Large intestine (tissue), 3 donors: ENCODE measurements at regions not wholly inside any gene's neighbourhood (a gene's known extent, or its start where the extent isn't known, plus 50 kb on each side); places are given as distances from the start of the nearest gene placed in this dataset.

Source experiments
- DNase-seq, 2 donors: peaks; one replicate each; pipeline versions ENCODE4 v3.0.0 to v3.0.0-alpha.2; 2013
- H3K27ac ChIP-seq: one replicate; pipeline ENCODE4 v1.5.1; 2013; ENCODE audit warnings: low read length
- H3K27me3 ChIP-seq: 2 replicates; pipeline ENCODE4 v1.6.1; 2013; ENCODE audit warnings: low read length; ENCODE audit not compliant: control insufficient read depth, insufficient read depth
- H3K36me3 ChIP-seq: 2 replicates; pipeline ENCODE4 v1.6.1; 2013; ENCODE audit warnings: low read length; ENCODE audit not compliant: control insufficient read depth, insufficient read depth
- H3K4me1 ChIP-seq: one replicate; pipeline ENCODE4 v1.6.1; 2013; ENCODE audit warnings: low read length; ENCODE audit not compliant: control insufficient read depth, insufficient read depth
- H3K4me3 ChIP-seq: one replicate; pipeline ENCODE4 v1.5.1; 2013; ENCODE audit warnings: low read length
- H3K9me3 ChIP-seq: one replicate; pipeline ENCODE4 v1.6.1; 2013; ENCODE audit warnings: mild to moderate bottlenecking, low read depth, low read length, moderate library complexity; ENCODE audit not compliant: control insufficient read depth
- WGBS: methylation state at CpG from one replicate; pipeline ENCODE4 v1.1.5; 2013; ENCODE audit warnings: low lambda C conversion rate; ENCODE audit not compliant: insufficient coverage; 5-methylcytosine and 5-hydroxymethylcytosine counted together

DNA sequence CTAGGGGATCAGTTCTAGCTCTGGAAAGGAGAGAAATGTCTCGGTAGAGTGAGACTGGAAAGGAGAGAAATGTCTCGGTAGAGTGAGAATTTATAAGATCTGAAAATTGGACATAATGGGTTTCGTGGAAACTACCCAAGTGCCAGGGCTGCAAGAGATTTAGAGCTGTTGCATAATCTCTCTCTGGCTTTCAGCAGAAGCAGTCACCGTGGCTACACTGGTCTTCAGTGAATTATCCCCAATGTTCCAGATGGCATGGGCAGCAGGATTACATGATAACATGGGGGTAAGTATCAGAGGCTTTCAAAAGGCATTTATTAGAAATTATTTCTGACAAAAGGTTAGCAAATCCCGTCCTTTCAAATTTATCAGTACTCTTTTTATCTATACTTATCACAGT lies 435.5 kb downstream of the NKX6-1 start:
- WGBS, result 58% methylated on average over 2 of the region's 5 CpGs
- Histone ChIP-seq H3K27me3 (no peaks in the 10 kb centered on the region), H3K9me3 (no peaks in the 10 kb centered on the region), H3K4me1 (no peaks in the 10 kb centered on the region), H3K4me3 (no peak overlapping the region), H3K27ac (no peak overlapping the region), H3K36me3 (no peaks in the 10 kb centered on the region)
- DNase-seq, result no peak

DNA sequence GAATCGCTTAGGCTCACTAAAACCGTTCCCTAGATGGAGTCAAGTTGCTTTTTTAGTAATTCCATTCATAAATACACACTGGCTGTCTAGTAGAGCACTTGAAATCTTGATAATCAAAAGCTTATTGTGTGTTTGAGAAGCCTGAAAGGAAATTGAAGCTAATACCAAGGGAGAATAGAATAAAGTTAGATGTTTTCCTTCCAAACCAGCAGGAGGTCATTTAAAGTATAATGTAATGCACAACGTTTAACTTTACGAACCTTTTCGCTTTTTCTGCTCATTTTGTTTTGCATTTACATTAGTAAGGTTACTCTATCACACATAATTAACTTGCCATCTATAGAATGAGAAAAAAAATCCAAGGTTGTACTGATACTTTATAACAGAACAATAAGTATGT lies 440.9 kb downstream of the NKX6-1 start:
- Histone ChIP-seq H3K27ac (no peak overlapping the region), H3K36me3 (no peaks in the 10 kb centered on the region), H3K4me1 (no peaks in the 10 kb centered on the region), H3K27me3 (no peaks in the 10 kb centered on the region), H3K9me3 (no peaks in the 10 kb centered on the region), H3K4me3 (no peak overlapping the region)
- DNase-seq, result no peak
- WGBS, result 52% methylated on average over 3 of the region's 5 CpGs

DNA sequence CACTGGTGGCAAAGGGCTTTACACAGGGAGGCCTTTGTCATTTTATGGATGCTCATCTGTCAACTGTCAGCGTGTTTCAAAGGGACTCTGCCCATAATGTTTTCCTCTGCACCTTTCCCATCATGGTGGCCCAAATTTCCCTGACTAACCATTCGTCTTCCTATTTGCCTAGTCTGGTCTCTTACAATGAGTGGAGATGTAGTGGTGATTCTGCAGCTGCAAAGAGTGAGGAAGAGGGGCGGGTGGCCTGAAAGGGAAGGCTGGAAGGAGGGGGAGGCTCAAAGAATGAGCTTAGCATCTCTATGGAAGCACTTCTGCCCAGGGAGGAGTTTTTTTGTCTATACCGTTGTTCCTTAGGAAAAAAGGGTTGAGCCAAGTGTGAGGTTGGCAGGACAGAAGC lies 447.5 kb downstream of the NKX6-1 start:
- no peak for DNase-seq
- H3K36me3 ChIP-seq, result no peaks in the 10 kb centered on the region
- 60% methylated on average over 1 of the region's 4 CpGs for WGBS

DNA sequence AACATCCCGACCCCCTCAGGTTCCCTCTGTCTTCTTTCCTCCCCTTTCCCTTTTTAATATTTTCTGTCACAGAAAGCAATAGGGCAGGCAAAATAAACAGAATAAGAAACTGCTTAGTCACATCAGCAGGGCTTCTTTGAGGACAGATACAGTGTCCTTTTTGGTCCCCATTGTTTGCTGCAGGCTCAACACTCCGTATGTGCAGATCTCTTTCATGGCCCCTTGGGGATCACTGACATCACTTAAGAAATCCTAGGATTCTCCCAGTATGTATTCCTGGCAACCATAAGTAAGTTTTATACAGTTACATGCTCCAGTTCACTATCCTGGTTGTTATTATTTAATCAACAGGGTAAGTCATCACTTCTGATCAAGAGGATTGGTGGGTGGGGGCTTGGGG lies 448.0 kb downstream of the NKX6-1 start:
- no peak overlapping the region for H3K27ac ChIP-seq
- H3K9me3 ChIP-seq, result no peaks in the 10 kb centered on the region
- no peak for DNase-seq
- no peaks in the 10 kb centered on the region for H3K36me3 ChIP-seq
- no peaks in the 10 kb centered on the region for H3K4me1 ChIP-seq
- H3K4me3 ChIP-seq, result no peak overlapping the region
- 75% methylated on average over 1 of the region's 2 CpGs for WGBS
- H3K27me3 ChIP-seq, result no peaks in the 10 kb centered on the region

More for the DNA sequence above, 447.5 kb downstream of the NKX6-1 start:
- H3K4me3 ChIP-seq, result no peak overlapping the region
- H3K27me3 ChIP-seq, result no peaks in the 10 kb centered on the region
- no peak overlapping the region for H3K27ac ChIP-seq
- H3K9me3 ChIP-seq, result no peaks in the 10 kb centered on the region
- H3K4me1 ChIP-seq, result no peaks in the 10 kb centered on the region

DNA sequence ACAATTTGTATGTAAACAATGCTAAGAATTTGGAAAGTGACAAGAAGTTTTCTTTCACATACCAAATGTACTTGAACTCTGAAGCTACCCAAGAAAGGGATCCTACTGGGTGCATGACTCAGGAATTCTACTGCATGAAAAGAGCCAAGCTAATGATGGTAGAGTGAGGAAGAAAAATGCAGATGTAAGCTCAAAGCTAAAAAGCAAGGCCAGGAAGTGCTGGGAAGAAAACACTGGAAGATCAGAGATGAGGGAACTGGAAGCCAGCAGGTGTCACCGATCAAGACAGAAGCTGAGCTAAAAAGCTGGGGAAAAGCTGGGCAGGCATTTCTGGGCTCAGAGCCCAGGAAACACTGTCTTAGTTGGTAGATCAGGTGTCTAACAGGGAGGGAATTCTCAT lies 449.1 kb downstream of the NKX6-1 start:
- DNase-seq, result no peak
- no peaks in the 10 kb centered on the region for H3K36me3 ChIP-seq
- H3K4me1 ChIP-seq, result no peaks in the 10 kb centered on the region
- no peak overlapping the region for H3K4me3 ChIP-seq
- H3K9me3 ChIP-seq, result no peaks in the 10 kb centered on the region
- no peak overlapping the region for H3K27ac ChIP-seq
- no peaks in the 10 kb centered on the region for H3K27me3 ChIP-seq
- WGBS, result no CpG with 5 or more reads among the region's 1 CpG

DNA sequence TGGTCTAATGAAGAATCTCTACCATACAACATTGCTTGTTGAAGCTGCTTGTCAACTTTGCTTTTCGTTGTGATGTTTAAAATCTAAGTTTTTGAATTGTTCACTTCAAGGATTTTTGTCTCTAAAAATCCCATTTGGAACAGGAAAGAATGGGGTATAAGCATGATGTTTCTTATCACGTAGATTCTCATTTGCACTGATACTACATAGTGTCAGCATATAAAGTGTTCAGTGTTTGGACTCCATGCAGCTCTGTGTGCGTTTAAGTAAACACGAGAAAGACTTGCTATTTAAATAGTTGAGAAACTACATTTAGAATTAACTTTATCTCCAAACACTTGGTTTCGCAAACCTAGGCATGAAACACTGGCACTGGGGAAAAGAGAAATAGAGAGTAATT lies 452.5 kb downstream of the NKX6-1 start:
- DNase-seq, result no peak
- WGBS, result 58% methylated on average over 3 of the region's 5 CpGs
- Histone ChIP-seq H3K4me1 (no peaks in the 10 kb centered on the region), H3K4me3 (no peak overlapping the region), H3K27me3 (no peaks in the 10 kb centered on the region), H3K36me3 (no peaks in the 10 kb centered on the region), H3K27ac (no peak overlapping the region), H3K9me3 (no peaks in the 10 kb centered on the region)

DNA sequence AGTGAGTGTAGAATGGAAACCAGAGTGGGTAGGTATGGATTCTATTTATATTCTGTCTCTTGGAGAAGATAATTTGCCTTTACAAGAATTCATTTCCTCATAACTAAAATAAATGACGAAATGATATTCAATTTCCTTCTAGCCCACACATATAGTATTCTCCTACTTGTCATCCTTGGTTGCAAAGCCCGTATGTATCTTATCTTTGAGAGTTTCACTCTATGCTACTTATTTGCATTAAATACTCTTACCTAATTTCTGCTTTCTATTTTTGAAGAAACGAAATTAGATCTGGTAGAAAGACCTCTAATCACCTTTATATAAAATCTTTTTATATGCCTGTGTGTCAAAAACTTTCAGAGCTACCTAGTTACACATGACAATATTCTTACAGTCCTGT lies 457.7 kb downstream of the NKX6-1 start:
- H3K27ac ChIP-seq, result no peak overlapping the region
- H3K4me1 ChIP-seq, result no peaks in the 10 kb centered on the region
- WGBS, result 63% methylated on average over 3 of the region's 3 CpGs
- H3K27me3 ChIP-seq, result no peaks in the 10 kb centered on the region
- no peaks in the 10 kb centered on the region for H3K9me3 ChIP-seq
- no peak overlapping the region for H3K4me3 ChIP-seq
- no peaks in the 10 kb centered on the region for H3K36me3 ChIP-seq
- DNase-seq, result no peak

DNA sequence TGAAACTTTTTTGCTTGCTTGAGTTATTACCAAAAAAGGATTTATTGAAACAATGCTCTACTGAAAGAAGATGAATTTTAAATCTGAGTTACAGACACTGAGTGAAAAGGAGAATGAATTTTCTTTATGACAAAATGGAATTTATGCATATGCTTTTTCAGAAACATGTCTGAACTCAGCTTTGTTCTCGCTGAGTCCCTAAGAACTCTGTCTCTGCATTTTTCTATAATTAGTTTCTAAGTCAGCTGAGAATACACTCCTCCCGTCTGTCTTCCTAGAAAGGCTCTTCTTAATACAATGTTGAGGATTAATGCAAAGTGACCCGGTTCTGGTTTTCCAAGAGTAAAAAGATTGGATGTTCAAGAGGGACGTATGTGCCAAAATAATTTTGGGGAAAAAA lies 463.5 kb downstream of the NKX6-1 start:
- Histone ChIP-seq H3K36me3 (no peaks in the 10 kb centered on the region), H3K4me1 (no peaks in the 10 kb centered on the region), H3K4me3 (no peak overlapping the region), H3K27ac (no peak overlapping the region), H3K27me3 (no peaks in the 10 kb centered on the region), H3K9me3 (no peaks in the 10 kb centered on the region)
- no CpG with 5 or more reads among the region's 4 CpGs for WGBS
- DNase-seq, result no peak

DNA sequence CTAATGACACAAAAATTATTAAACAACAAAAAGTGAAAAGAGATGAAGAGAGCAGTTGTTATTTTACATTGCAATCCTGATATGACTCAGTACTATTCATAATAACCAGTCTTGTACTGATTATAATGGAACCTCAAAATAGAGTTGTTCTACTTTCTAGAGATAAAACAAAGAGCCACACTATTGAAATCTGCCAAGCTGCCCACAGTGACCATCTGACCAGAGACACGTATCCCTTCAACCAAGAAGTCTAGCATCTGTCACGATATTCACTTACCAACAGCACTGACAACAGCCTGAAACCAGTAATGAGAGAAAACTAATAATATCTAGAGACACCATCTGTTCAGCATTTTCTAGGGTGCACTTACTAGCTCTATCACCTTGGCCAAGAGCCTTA lies 466.7 kb downstream of the NKX6-1 start:
- H3K36me3 ChIP-seq, result no peaks in the 10 kb centered on the region
- DNase-seq, result no peak
- 83% methylated on average over 1 of the region's 2 CpGs for WGBS
- H3K9me3 ChIP-seq, result no peaks in the 10 kb centered on the region
- no peak overlapping the region for H3K4me3 ChIP-seq
- H3K27ac ChIP-seq, result no peak overlapping the region
- H3K27me3 ChIP-seq, result no peaks in the 10 kb centered on the region
- H3K4me1 ChIP-seq, result no peaks in the 10 kb centered on the region

DNA sequence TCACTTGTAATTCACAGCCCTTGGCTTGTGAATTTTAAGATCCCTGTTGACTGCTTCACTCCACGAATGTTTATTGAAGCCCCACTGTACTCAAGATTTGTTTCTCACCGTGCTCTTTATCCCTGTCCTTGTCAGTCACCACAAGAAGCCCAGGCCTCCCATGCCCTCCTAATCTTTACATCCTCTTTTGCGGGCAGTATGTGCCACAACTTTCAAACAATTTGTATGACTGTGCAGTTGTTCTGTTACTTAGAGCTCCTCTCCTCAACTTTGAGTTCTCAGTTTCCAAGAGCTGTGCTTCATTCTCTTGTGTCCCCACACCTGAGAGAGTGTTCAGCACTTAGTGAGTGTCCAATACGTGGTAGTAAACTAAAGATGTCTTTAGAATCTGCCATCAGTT lies 467.7 kb downstream of the NKX6-1 start:
- Histone ChIP-seq H3K9me3 (no peaks in the 10 kb centered on the region), H3K27me3 (no peaks in the 10 kb centered on the region), H3K4me1 (no peaks in the 10 kb centered on the region), H3K4me3 (no peak overlapping the region), H3K36me3 (no peaks in the 10 kb centered on the region), H3K27ac (no peak overlapping the region)
- DNase-seq, result no peak
- 83% methylated on average over 1 of the region's 4 CpGs for WGBS

DNA sequence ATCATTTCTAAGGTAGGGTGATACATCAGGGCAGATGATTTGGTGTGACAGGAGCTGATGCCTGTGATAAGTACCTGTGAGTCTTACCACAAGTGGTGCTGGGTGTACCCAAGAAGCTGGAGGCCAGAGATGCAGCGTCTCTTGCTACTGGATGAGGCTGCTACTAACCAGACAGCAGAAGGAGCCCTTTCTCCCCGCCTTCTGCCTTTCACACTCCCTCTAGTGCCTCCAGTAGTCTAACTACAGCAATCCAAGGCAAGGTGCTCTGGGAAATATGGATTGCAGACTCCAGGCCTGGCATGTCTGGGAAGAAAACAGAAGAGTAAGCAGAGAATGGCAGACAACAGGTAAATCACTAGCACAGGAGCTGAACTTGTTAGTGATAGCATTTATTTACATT lies 470.8 kb downstream of the NKX6-1 start:
- Histone ChIP-seq H3K27ac (no peak overlapping the region), H3K4me1 (no peaks in the 10 kb centered on the region), H3K27me3 (no peaks in the 10 kb centered on the region), H3K9me3 (no peaks in the 10 kb centered on the region), H3K36me3 (no peaks in the 10 kb centered on the region), H3K4me3 (no peak overlapping the region)
- no CpG with 5 or more reads among the region's 2 CpGs for WGBS
- no peak for DNase-seq
